ENCODE measurements at regions not wholly inside any gene's neighbourhood (a gene's known extent, or its start where the extent isn't known, plus 50 kb on each side); places are given as distances from the start of the nearest gene placed in this dataset.

- TF ChIP-seq CTCF (conservative IDR thresholded peaks at IDR 0.05) (no peak; the same call in 1 of the 2 replicates), ZFX (IDR thresholded peaks at IDR 0.05) (no peak)
Measured at GRCh38 chr15:29573197-29573838, 248.9 kb downstream of the TJP1 start.

Measured in C4-2B (cell line).